EH (cell line): ENCODE measurements at regions not wholly inside any gene's neighbourhood (a gene's known extent, or its start where the extent isn't known, plus 50 kb on each side); places are given as distances from the start of the nearest gene placed in this dataset.

Source experiments
- DNase-seq: peaks from one replicate; pipeline ENCODE4 v3.0.0-alpha.2; 2015; ENCODE audit warnings: low read depth

GRCh38 chr9:116084497-116084896, 69.1 kb upstream of the PAPPA start:
- no peak for DNase-seq

GRCh38 chr9:116087246-116087645, 66.3 kb upstream of the PAPPA start:
- peak; percentile 50 for DNase-seq

GRCh38 chr9:116087751-116088194, 65.8 kb upstream of the PAPPA start:
- peak; percentile 88 for DNase-seq

- DNase-seq, result no peak
These were observed 65.2 kb upstream of the PAPPA start for GRCh38 chr9:116088396-116088795.

GRCh38 chr9:116090030-116090770, 63.4 kb upstream of the PAPPA start:
- no peak for DNase-seq

GRCh38 chr9:116094846-116095245, 58.7 kb upstream of the PAPPA start:
- peak; percentile 20 for DNase-seq

- DNase-seq, result no peak
These were observed 58.2 kb upstream of the PAPPA start for GRCh38 chr9:116095403-116095802.

GRCh38 chr9:116096046-116096445, 57.5 kb upstream of the PAPPA start:
- peak; percentile 64 for DNase-seq

- no peak for DNase-seq
These were observed 56.7 kb upstream of the PAPPA start for GRCh38 chr9:116096853-116097252.

GRCh38 chr9:116098476-116098875, 55.1 kb upstream of the PAPPA start:
- no peak for DNase-seq

GRCh38 chr9:116099821-116100220, 53.8 kb upstream of the PAPPA start:
- peak; percentile 69 for DNase-seq

- DNase-seq, result peak; percentile 25
These were observed 52.9 kb upstream of the PAPPA start for GRCh38 chr9:116100711-116101121.

- DNase-seq, result peak; percentile 77
These were observed 52.1 kb upstream of the PAPPA start for GRCh38 chr9:116101516-116101915.

GRCh38 chr9:116102596-116102995, 51.0 kb upstream of the PAPPA start:
- no peak for DNase-seq
